Hepatocyte (in vitro differentiated cells): ENCODE measurements at regions not wholly inside any gene's neighbourhood (a gene's known extent, or its start where the extent isn't known, plus 50 kb on each side); places are given as distances from the start of the nearest gene placed in this dataset.

Experiments used
- DNase-seq: peaks from one replicate; pipeline ENCODE4 v3.0.0-alpha.2; 2016; ENCODE audit warnings: low spot score
- H2AFZ ChIP-seq: fragments of 200-600 bp; sonication (generic); 2 replicates; pipeline ENCODE4 v1.6.0; 2016; ENCODE audit warnings: antibody characterized with exemption, mild to moderate bottlenecking
- H3K27ac ChIP-seq: fragments of 200-600 bp; sonication (generic); 2 replicates; pipeline ENCODE4 v1.5.1; 2016; ENCODE audit warnings: mild to moderate bottlenecking
- H3K27me3 ChIP-seq: fragments of 200-600 bp; sonication (generic); 2 replicates; pipeline ENCODE4 v1.6.1; 2016
- H3K36me3 ChIP-seq: fragments of 200-600 bp; sonication (generic); replicated peaks from 2 replicates; pipeline ENCODE4 v1.5.1; 2016; ENCODE audit warnings: low read depth; ENCODE audit not compliant: insufficient read depth
- H3K4me1 ChIP-seq: fragments of 200-600 bp; sonication (generic); 2 replicates; pipeline ENCODE4 v1.5.1; 2016; ENCODE audit warnings: mild to moderate bottlenecking, moderate library complexity; ENCODE audit not compliant: insufficient read depth
- H3K4me2 ChIP-seq: fragments of 200-600 bp; sonication (generic); 2 replicates; pipeline ENCODE4 v1.6.0; 2016
- H3K4me3 ChIP-seq: fragments of 200-600 bp; sonication (generic); 2 replicates; pipeline ENCODE4 v1.5.1; 2016; ENCODE audit warnings: mild to moderate bottlenecking
- H3K79me2 ChIP-seq: fragments of 200-600 bp; sonication (generic); 2 replicates; pipeline ENCODE4 v1.6.0; 2017; ENCODE audit warnings: mild to moderate bottlenecking
- H3K9me2 ChIP-seq: fragments of 200-600 bp; sonication (generic); replicated peaks from 2 replicates; pipeline ENCODE4 v1.6.0; 2017; ENCODE audit warnings: mild to moderate bottlenecking; ENCODE audit not compliant: insufficient read depth
- H3K9me3 ChIP-seq: fragments of 200-600 bp; sonication (generic); 2 replicates; pipeline ENCODE4 v1.5.1; 2016; ENCODE audit warnings: low read depth, mild to moderate bottlenecking
- H4K20me1 ChIP-seq: fragments of 200-600 bp; sonication (generic); 2 replicates; pipeline ENCODE4 v1.6.0; 2016; ENCODE audit warnings: mild to moderate bottlenecking; ENCODE audit not compliant: insufficient read depth, poor library complexity, severe bottlenecking
- EZH2 ChIP-seq: fragments of 200-600 bp; sonication (generic); IDR thresholded peaks from 2 replicates; pipeline ENCODE4 v1.6.1; 2016; ENCODE audit warnings: antibody characterized with exemption, mild to moderate bottlenecking, borderline replicate concordance
- EZH2phosphoT487 ChIP-seq: fragments of 200-600 bp; sonication (generic); IDR thresholded peaks from one replicate; pipeline ENCODE4 v1.6.1; 2018; ENCODE audit warnings: antibody characterized with exemption, mild to moderate bottlenecking, low read depth, moderate library complexity; ENCODE audit not compliant: unreplicated experiment, severe bottlenecking
- WGBS: methylation state at CpG from one replicate; pipeline ENCODE4 v1.1.6; 2016; ENCODE audit warnings: low lambda C conversion rate; ENCODE audit errors: missing lambda C conversion rate; 5-methylcytosine and 5-hydroxymethylcytosine counted together
- TF ChIP-seq, protein P1 (sequence below): fragments of 200-600 bp; sonication (generic); IDR thresholded peaks from 2 replicates; pipeline ENCODE4 v1.5.1; 2016; ENCODE audit warnings: antibody characterized with exemption, mild to moderate bottlenecking; ENCODE audit not compliant: poor library complexity

DNA sequence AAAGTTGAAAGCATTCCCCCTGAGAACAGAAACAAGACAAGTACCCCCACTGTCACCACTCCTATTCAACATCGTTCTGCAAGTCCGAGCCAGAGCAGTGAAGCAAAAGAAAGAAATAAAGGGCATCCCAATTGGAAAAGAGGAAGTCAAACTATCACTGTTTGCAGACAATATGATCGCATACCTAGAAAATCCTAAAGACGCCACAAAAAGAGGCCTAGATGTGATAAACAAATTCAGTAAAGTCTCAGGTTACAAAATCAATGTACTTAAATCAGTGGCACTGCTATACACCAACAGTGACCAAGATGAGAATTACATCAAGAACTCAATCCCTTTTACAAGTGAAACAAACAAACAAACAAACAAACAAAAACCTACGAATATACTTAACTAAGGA is 87.7 kb upstream of the COCH start:
- Histone ChIP-seq H3K36me3 (no peaks in the 10 kb centered on the region), H3K4me2 (no peak overlapping the region), H4K20me1 (no peaks in the 10 kb centered on the region), H3K27me3 (no peaks in the 10 kb centered on the region), H3K4me3 (no peak overlapping the region), H3K9me2 (no peaks in the 10 kb centered on the region), H3K79me2 (no peaks in the 10 kb centered on the region), H2AFZ (no peak overlapping the region), H3K27ac (no peak overlapping the region), H3K4me1 (no peaks in the 10 kb centered on the region), H3K9me3 (no peaks in the 10 kb centered on the region)
- 72% methylated on average over 5 of the region's 5 CpGs for WGBS
- DNase-seq: no peak
- TF ChIP-seq EZH2phosphoT487 (no peak), EZH2 (no peak)
- TF ChIP-seq, protein P1, sequence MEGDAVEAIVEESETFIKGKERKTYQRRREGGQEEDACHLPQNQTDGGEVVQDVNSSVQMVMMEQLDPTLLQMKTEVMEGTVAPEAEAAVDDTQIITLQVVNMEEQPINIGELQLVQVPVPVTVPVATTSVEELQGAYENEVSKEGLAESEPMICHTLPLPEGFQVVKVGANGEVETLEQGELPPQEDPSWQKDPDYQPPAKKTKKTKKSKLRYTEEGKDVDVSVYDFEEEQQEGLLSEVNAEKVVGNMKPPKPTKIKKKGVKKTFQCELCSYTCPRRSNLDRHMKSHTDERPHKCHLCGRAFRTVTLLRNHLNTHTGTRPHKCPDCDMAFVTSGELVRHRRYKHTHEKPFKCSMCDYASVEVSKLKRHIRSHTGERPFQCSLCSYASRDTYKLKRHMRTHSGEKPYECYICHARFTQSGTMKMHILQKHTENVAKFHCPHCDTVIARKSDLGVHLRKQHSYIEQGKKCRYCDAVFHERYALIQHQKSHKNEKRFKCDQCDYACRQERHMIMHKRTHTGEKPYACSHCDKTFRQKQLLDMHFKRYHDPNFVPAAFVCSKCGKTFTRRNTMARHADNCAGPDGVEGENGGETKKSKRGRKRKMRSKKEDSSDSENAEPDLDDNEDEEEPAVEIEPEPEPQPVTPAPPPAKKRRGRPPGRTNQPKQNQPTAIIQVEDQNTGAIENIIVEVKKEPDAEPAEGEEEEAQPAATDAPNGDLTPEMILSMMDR: no peak

DNA sequence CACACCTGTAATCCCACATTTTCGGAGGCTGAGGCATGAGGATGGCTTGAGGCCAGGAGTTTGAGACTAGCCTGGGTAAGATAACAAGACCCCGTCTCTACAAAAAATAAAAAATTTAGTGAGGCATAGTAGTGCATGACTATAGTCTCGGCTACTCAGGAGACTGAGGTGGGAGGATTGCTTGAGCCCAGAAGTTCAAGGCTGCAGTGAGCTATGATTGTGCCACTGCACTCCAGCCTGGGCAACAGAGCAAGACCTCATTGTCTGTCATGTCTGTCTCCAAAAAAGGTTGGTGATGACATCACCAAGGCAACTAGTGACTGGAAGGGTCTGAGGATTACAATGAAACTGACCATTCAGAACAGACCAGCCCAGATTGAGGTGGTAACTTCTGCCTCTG is 83.5 kb upstream of the COCH start:
- Histone ChIP-seq H3K27me3 (no peaks in the 10 kb centered on the region), H3K4me3 (no peak overlapping the region), H3K79me2 (no peaks in the 10 kb centered on the region), H2AFZ (no peak overlapping the region), H3K36me3 (no peaks in the 10 kb centered on the region), H3K9me2 (no peaks in the 10 kb centered on the region), H3K4me2 (no peak overlapping the region), H4K20me1 (no peaks in the 10 kb centered on the region), H3K4me1 (no peaks in the 10 kb centered on the region), H3K9me3 (no peaks in the 10 kb centered on the region), H3K27ac (no peak overlapping the region)
- TF ChIP-seq EZH2 (no peak), EZH2phosphoT487 (no peak)
- TF ChIP-seq, protein P1: no peak
- DNase-seq: no peak
- 70% methylated on average over 3 of the region's 3 CpGs for WGBS

DNA sequence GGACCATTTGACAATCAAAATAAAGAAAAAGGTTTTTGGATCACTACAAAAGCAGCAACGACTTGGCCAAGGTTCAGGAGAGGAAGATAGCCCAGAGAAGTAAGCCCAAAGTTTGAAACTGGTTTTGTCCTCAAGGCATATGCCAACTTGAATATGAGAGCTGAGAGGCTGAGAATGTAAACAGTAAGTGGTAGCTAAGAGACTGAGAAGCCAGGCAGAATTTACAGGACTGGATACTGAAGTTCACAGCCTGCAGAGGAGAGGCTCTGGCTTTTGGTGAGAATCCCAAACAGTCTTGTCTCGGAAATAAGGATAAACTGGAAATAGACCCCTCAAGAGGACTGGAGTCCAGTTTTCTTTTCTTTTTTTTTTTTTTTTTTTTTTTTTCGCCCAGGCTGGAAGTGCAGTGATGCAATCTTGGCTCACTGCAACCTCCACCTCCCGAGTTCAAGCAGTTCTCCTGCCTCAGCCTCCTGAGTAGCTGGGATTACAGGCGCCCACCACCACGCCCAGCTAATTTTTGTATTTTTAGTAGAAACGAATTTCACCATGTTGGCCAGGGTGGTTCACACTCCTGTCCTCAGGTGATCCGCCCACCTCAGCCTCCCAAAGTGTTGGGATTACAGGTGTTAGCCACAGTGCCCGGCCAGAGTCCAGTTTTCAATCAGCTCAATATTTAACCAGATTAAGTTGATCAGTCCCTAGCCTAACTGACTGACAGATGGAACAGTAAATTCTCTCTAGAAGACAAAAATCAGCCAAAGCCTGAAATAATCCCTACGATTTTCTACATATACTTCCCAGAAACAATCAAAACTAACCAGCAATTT is 82.6 kb upstream of the COCH start:
- H2AFZ ChIP-seq: no peak overlapping the region
- H3K36me3 ChIP-seq: no peaks in the 10 kb centered on the region
- H3K27me3 ChIP-seq: no peaks in the 10 kb centered on the region
- TF ChIP-seq EZH2: no peak
- TF ChIP-seq EZH2phosphoT487: no peak
- TF ChIP-seq, protein P1: no peak
- no peak overlapping the region for H3K4me3 ChIP-seq
- no peaks in the 10 kb centered on the region for H3K9me2 ChIP-seq
- H4K20me1 ChIP-seq: no peaks in the 10 kb centered on the region
- H3K4me2 ChIP-seq: no peak overlapping the region
- no peaks in the 10 kb centered on the region for H3K4me1 ChIP-seq
- H3K9me3 ChIP-seq: no peaks in the 10 kb centered on the region
- no peak for DNase-seq
- WGBS: 87% methylated on average over 10 of the region's 10 CpGs
- no peak overlapping the region for H3K27ac ChIP-seq
- no peaks in the 10 kb centered on the region for H3K79me2 ChIP-seq
